ENCODE measurements at regions not wholly inside any gene's neighbourhood (a gene's known extent, or its start where the extent isn't known, plus 50 kb on each side); places are given as distances from the start of the nearest gene placed in this dataset.

GRCh38 chr5:158589939-158590338 is 509.8 kb downstream of the EBF1 start:
- in situ Hi-C loops (cut with HindIII; ENCODE audit: extremely low pct_ligation_motif_present, low pct_unique_long_range_greater_than_20kb): no loop called here
- DNase-seq (ENCODE audit: low spot score) (no peak), FAIRE-seq (no peak), ATAC-seq (no peak)
- Histone ChIP-seq H3K4me2 (ENCODE audit: low read depth, low read length) (no peak overlapping the region), H2AFZ (ENCODE audit: low read length) (no peak overlapping the region), H3K9ac (ENCODE audit: insufficient read depth, low read depth, low read length) (no peak overlapping the region), H3K4me3 (replicated peaks in 1 of 3; ENCODE audit: insufficient read depth in 1 of 3, low read depth in 2 of 3, low read length in 3 of 3) (no peak overlapping the region), H3K36me3 (replicated peaks in 1 of 2; ENCODE audit: control insufficient read depth in 1 of 2, insufficient read depth in 2 of 2, low read length in 2 of 2) (no peaks in the 10 kb centered on the region), H3K9me3 (ENCODE audit: low read length) (peaks cover 15% of the 10 kb centered on the region; the same call in 1 of the 2 replicates), H3K27me3 (ENCODE audit: control insufficient read depth in 1 of 2, insufficient read depth in 2 of 2, low read length in 2 of 2) (no peaks in the 10 kb centered on the region), H3K27ac (ENCODE audit: extremely low read length, insufficient read depth, low read length) (no peak overlapping the region), H3K4me1 (ENCODE audit: insufficient read depth, low read length) (no peaks in the 10 kb centered on the region), H4K20me1 (ENCODE audit: insufficient read depth, low read length) (no peaks in the 10 kb centered on the region), H3K79me2 (ENCODE audit: insufficient read depth, low read length) (no peaks in the 10 kb centered on the region)
- WGBS (ENCODE audit: low lambda C conversion rate): 8% methylated on average over 3 of the region's 3 CpGs
- ChIA-PET CTCF (ENCODE audit: low intra/inter-chr PET ratio, low total read pairs) (no interaction called here), POLR2A (no interaction called here)
- no peak for TF ChIP-seq GMEB1 (CRISPR knock-in tag; IDR thresholded peaks at IDR 0.05; ENCODE audit: borderline replicate concordance)
- TF ChIP-seq GATA4 (IDR thresholded peaks at IDR 0.05; ENCODE audit: borderline replicate concordance, low read depth): no peak
- no peak for TF ChIP-seq MAFK (conservative IDR thresholded peaks at IDR 0.05 in 1 of 2, IDR thresholded peaks at IDR 0.05 in 1 of 2; ENCODE audit: low read length in 2 of 2)
- TF ChIP-seq ERF (CRISPR knock-in tag; IDR thresholded peaks at IDR 0.05): no peak
- TF ChIP-seq ZNF747 (CRISPR knock-in tag; IDR thresholded peaks at IDR 0.05; ENCODE audit: borderline replicate concordance): no peak
- no peak for TF ChIP-seq HINFP (CRISPR knock-in tag; IDR thresholded peaks at IDR 0.05; ENCODE audit: low read depth)
- no peak for TF ChIP-seq ZSCAN22 (CRISPR knock-in tag; IDR thresholded peaks at IDR 0.05)
- TF ChIP-seq IRF2 (CRISPR knock-in tag; IDR thresholded peaks at IDR 0.05): no peak
- no peak for TF ChIP-seq ZSCAN29 (CRISPR knock-in tag; conservative IDR thresholded peaks at IDR 0.05)
- TF ChIP-seq MAZ (IDR thresholded peaks at IDR 0.05; ENCODE audit: borderline replicate concordance, low read depth, low read length): no peak
- TF ChIP-seq MAZ (CRISPR knock-in tag; IDR thresholded peaks at IDR 0.05; ENCODE audit: low read depth): no peak
- TF ChIP-seq MAX (IDR thresholded peaks at IDR 0.05): no peak
- TF ChIP-seq HMGA1 (CRISPR knock-in tag; conservative IDR thresholded peaks at IDR 0.05): no peak
- no peak for TF ChIP-seq SMC3 (IDR thresholded peaks at IDR 0.05; ENCODE audit: low read length)
- no peak for TF ChIP-seq AKNA (CRISPR knock-in tag; IDR thresholded peaks at IDR 0.05; ENCODE audit: borderline replicate concordance)
- no peak for TF ChIP-seq ZNF704 (CRISPR knock-in tag; IDR thresholded peaks at IDR 0.05; ENCODE audit: borderline replicate concordance)
- intact Hi-C loops (cut with micrococcal nuclease; ENCODE audit: unreplicated experiment): no loop called here
- BruUV-seq (replicated peaks): no TSS peak
